ENCODE measurements at regions not wholly inside any gene's neighbourhood (a gene's known extent, or its start where the extent isn't known, plus 50 kb on each side); places are given as distances from the start of the nearest gene placed in this dataset.

- no TSS peak for BruUV-seq (replicated peaks)
- H3F3A ChIP-seq (ENCODE audit: insufficient read depth, low read depth) = 0 out of 2 replicates have a peak, but pooled peaks cover 3% of the 10 kb centered on the region
Observed at GRCh38 chr16:85275533-85276249, 163.4 kb upstream of the CIBAR2 start.

GRCh38 chr16:85276258-85276657, 164.0 kb upstream of the CIBAR2 start:
- ChIA-PET CTCF (no interaction called here), POLR2A (ENCODE audit: unreplicated experiment) (no interaction called here)
- no peaks in the 10 kb centered on the region for H3K9me2 ChIP-seq (ENCODE audit: insufficient read depth)
- no TSS peak for BruUV-seq (replicated peaks)
- H3K9me3 ChIP-seq (ENCODE audit: insufficient read depth, low read depth) = no peaks in the 10 kb centered on the region
- H3K4me1 ChIP-seq (replicated peaks; ENCODE audit: insufficient read depth) = no peaks in the 10 kb centered on the region
- intact Hi-C loops (cut with micrococcal nuclease; ENCODE audit: unreplicated experiment) = loop anchor here (10.0 kb wide), 1 partner anchor 739 kb away; no protein-coding TSS in a partner anchor
- no peak overlapping the region for H3K4me2 ChIP-seq
- no peaks in the 10 kb centered on the region for H3K36me3 ChIP-seq (ENCODE audit: low read depth)
- no peak overlapping the region for H2AFZ ChIP-seq
- no peak for DNase-seq
- TF ChIP-seq EZH2 (IDR thresholded peaks at IDR 0.05; ENCODE audit: low read depth) = no peak
- no peak for TF ChIP-seq CTCF (conservative IDR thresholded peaks at IDR 0.05)
- H3K27ac ChIP-seq = no peak overlapping the region
- no peaks in the 10 kb centered on the region for H3K79me2 ChIP-seq (ENCODE audit: low read depth)
- H4K20me1 ChIP-seq (ENCODE audit: insufficient read depth) = 0 out of 2 replicates have a peak, but pooled peaks cover 5% of the 10 kb centered on the region
- H3K27me3 ChIP-seq (ENCODE audit: insufficient read depth, low read depth) = no peaks in the 10 kb centered on the region
- no peak overlapping the region for H3K4me3 ChIP-seq
- H3F3A ChIP-seq (ENCODE audit: insufficient read depth, low read depth) = no peaks in the 10 kb centered on the region

More at GRCh38 chr16:85275533-85276249, 163.4 kb upstream of the CIBAR2 start:
- TF ChIP-seq CTCF (conservative IDR thresholded peaks at IDR 0.05) (peak; percentile 91), EZH2 (IDR thresholded peaks at IDR 0.05; ENCODE audit: low read depth) (no peak)
- Histone ChIP-seq H3K9me3 (ENCODE audit: insufficient read depth, low read depth) (no peaks in the 10 kb centered on the region), H3K4me1 (replicated peaks; ENCODE audit: insufficient read depth) (no peaks in the 10 kb centered on the region), H3K27me3 (ENCODE audit: insufficient read depth, low read depth) (no peaks in the 10 kb centered on the region), H2AFZ (no peak overlapping the region), H4K20me1 (ENCODE audit: insufficient read depth) (0 out of 2 replicates have a peak, but pooled peaks cover 5% of the 10 kb centered on the region), H3K4me3 (no peak overlapping the region), H3K36me3 (ENCODE audit: low read depth) (no peaks in the 10 kb centered on the region), H3K4me2 (no peak overlapping the region), H3K9me2 (ENCODE audit: insufficient read depth) (no peaks in the 10 kb centered on the region), H3K79me2 (ENCODE audit: low read depth) (no peaks in the 10 kb centered on the region), H3K27ac (no peak overlapping the region)
- intact Hi-C loops (cut with micrococcal nuclease; ENCODE audit: unreplicated experiment) = loop anchor here (10.0 kb wide), 1 partner anchor 739 kb away; no protein-coding TSS in a partner anchor
- peak in 1 of 2 experiments; percentile 69 for DNase-seq
- CTCF ChIA-PET = no interaction called here
- POLR2A ChIA-PET (ENCODE audit: unreplicated experiment) = no interaction called here

- Histone ChIP-seq H3K27me3 (ENCODE audit: insufficient read depth, low read depth) (no peaks in the 10 kb centered on the region), H3K9me2 (ENCODE audit: insufficient read depth) (no peaks in the 10 kb centered on the region), H3K79me2 (ENCODE audit: low read depth) (no peaks in the 10 kb centered on the region), H3K27ac (no peak overlapping the region), H3F3A (ENCODE audit: insufficient read depth, low read depth) (no peaks in the 10 kb centered on the region), H3K4me1 (replicated peaks; ENCODE audit: insufficient read depth) (no peaks in the 10 kb centered on the region), H3K36me3 (ENCODE audit: low read depth) (no peaks in the 10 kb centered on the region), H3K4me2 (no peak overlapping the region), H2AFZ (no peak overlapping the region), H3K4me3 (no peak overlapping the region), H4K20me1 (ENCODE audit: insufficient read depth) (0 out of 2 replicates have a peak, but pooled peaks cover 5% of the 10 kb centered on the region), H3K9me3 (ENCODE audit: insufficient read depth, low read depth) (no peaks in the 10 kb centered on the region)
- ChIA-PET POLR2A (ENCODE audit: unreplicated experiment) (no interaction called here), CTCF (no interaction called here)
- intact Hi-C loops (cut with micrococcal nuclease; ENCODE audit: unreplicated experiment) = loop anchor here (10.0 kb wide), 1 partner anchor 738 kb away; no protein-coding TSS in a partner anchor
- no TSS peak for BruUV-seq (replicated peaks)
- TF ChIP-seq CTCF (conservative IDR thresholded peaks at IDR 0.05) = no peak
- DNase-seq = no peak
Observed at GRCh38 chr16:85276721-85277120, 164.4 kb upstream of the CIBAR2 start.

Measured in PC-9 (cell line).